Activated B cell treated with CpG ODN at 0.5 μM for 24 hours (primary cell): ENCODE measurements at regions not wholly inside any gene's neighbourhood (a gene's known extent, or its start where the extent isn't known, plus 50 kb on each side); places are given as distances from the start of the nearest gene placed in this dataset.

Experiments used
- ATAC-seq: fragments of 200-7000 bp; cut with Tn5 transposase; one replicate; pipeline ENCODE4 v1.10.0; 2021; ENCODE audit warnings: low read depth, mild to moderate bottlenecking, moderate library complexity
- CTCF ChIA-PET: fragments of 350-600 bp; sonication (Branson Sonifier 250); formaldehyde crosslinking; loops from one replicate; lab custom pipeline; 2021; ENCODE audit warnings: antibody characterized with exemption; lab: Charles Lee
- POLR2A ChIA-PET: fragments of 350-600 bp; sonication (Branson Sonifier 250); formaldehyde crosslinking; loops from one replicate; lab custom pipeline; 2021; ENCODE audit warnings: antibody characterized with exemption; lab: Charles Lee
- DNase-seq: peaks from one replicate; pipeline ENCODE4 v3.0.0; 2022
- H3K27ac Mint-ChIP-seq: one replicate; pipeline ENCODE4 v1.8.0; 2020; ENCODE audit warnings: mixed read lengths
- H3K27me3 Mint-ChIP-seq: one replicate; pipeline ENCODE4 v1.8.0; 2021; ENCODE audit warnings: mixed read lengths
- H3K36me3 Mint-ChIP-seq: one replicate; pipeline ENCODE4 v1.8.0; 2021; ENCODE audit warnings: low read depth, mixed read lengths
- H3K4me1 Mint-ChIP-seq: one replicate; pipeline ENCODE4 v1.8.0; 2021; ENCODE audit warnings: mixed read lengths
- H3K4me3 Mint-ChIP-seq: one replicate; pipeline ENCODE4 v1.8.0; 2020; ENCODE audit warnings: mild to moderate bottlenecking, mixed read lengths
- H3K9me3 Mint-ChIP-seq: one replicate; pipeline ENCODE4 v1.8.0; 2020; ENCODE audit warnings: mixed read lengths
- CTCF ChIP-seq: fragments of 200-600 bp; IDR thresholded peaks from one replicate; pipeline ENCODE4 v1.8.0; 2022; ENCODE audit warnings: antibody characterized with exemption, mild to moderate bottlenecking
- intact Hi-C: fragments of 100-400 bp; cut with micrococcal nuclease; formaldehyde crosslinking; loops from one replicate; pipeline ENCODE4 v1.15.1; 2024

- no peak for DNase-seq
- Mint-ChIP-seq H3K4me1 (no peaks in the 10 kb centered on the region), H3K36me3 (no peaks in the 10 kb centered on the region), H3K27ac (no peak overlapping the region), H3K27me3 (no peaks in the 10 kb centered on the region), H3K9me3 (no peaks in the 10 kb centered on the region), H3K4me3 (no peak overlapping the region)
- no peak for ATAC-seq
- ChIA-PET CTCF (no interaction called here), POLR2A (no interaction called here)
- intact Hi-C loops, result no loop called here
- no peak for TF ChIP-seq CTCF
Observed at GRCh38 chr5:129244478-129244877, 149.9 kb downstream of the ISOC1 start.

- no peak overlapping the region for H3K4me3 Mint-ChIP-seq
- no peaks in the 10 kb centered on the region for H3K9me3 Mint-ChIP-seq
- H3K27me3 Mint-ChIP-seq, result no peaks in the 10 kb centered on the region
- no peak for DNase-seq
- intact Hi-C loops, result no loop called here
- ChIA-PET POLR2A (no interaction called here), CTCF (no interaction called here)
- H3K36me3 Mint-ChIP-seq, result no peaks in the 10 kb centered on the region
- no peak for TF ChIP-seq CTCF
- H3K27ac Mint-ChIP-seq, result no peak overlapping the region
- no peak for ATAC-seq
- H3K4me1 Mint-ChIP-seq, result no peaks in the 10 kb centered on the region
Observed at GRCh38 chr5:129245489-129245888, 150.9 kb downstream of the ISOC1 start.

GRCh38 chr5:129246088-129246487 lies 151.5 kb downstream of the ISOC1 start:
- Mint-ChIP-seq H3K4me1 (no peaks in the 10 kb centered on the region), H3K27ac (no peak overlapping the region), H3K9me3 (no peaks in the 10 kb centered on the region), H3K4me3 (no peak overlapping the region), H3K27me3 (no peaks in the 10 kb centered on the region), H3K36me3 (no peaks in the 10 kb centered on the region)
- DNase-seq (no peak), ATAC-seq (no peak)
- ChIA-PET POLR2A (no interaction called here), CTCF (no interaction called here)
- no peak for TF ChIP-seq CTCF
- intact Hi-C loops, result no loop called here

- CTCF ChIA-PET, result no interaction called here
- Mint-ChIP-seq H3K4me1 (no peaks in the 10 kb centered on the region), H3K4me3 (no peak overlapping the region), H3K27ac (no peak overlapping the region), H3K9me3 (peaks cover 10% of the 10 kb centered on the region), H3K27me3 (no peaks in the 10 kb centered on the region), H3K36me3 (no peaks in the 10 kb centered on the region)
- POLR2A ChIA-PET, result no interaction called here
- intact Hi-C loops, result no loop called here
- ATAC-seq (no peak), DNase-seq (no peak)
- TF ChIP-seq CTCF, result no peak
Observed at GRCh38 chr5:129249886-129250285, 155.3 kb downstream of the ISOC1 start.

GRCh38 chr5:129271308-129271707 lies 176.8 kb downstream of the ISOC1 start:
- no peak for ATAC-seq
- Mint-ChIP-seq H3K4me3 (no peak overlapping the region), H3K36me3 (no peaks in the 10 kb centered on the region), H3K4me1 (no peaks in the 10 kb centered on the region), H3K27me3 (no peaks in the 10 kb centered on the region), H3K9me3 (no peaks in the 10 kb centered on the region), H3K27ac (no peak overlapping the region)
- intact Hi-C loops, result no loop called here
- no peak for DNase-seq
- ChIA-PET CTCF (no interaction called here), POLR2A (no interaction called here)
- no peak for TF ChIP-seq CTCF
